ENCODE measurements at regions not wholly inside any gene's neighbourhood (a gene's known extent, or its start where the extent isn't known, plus 50 kb on each side); places are given as distances from the start of the nearest gene placed in this dataset.

GRCh38 chr12:46046436-46046835, 56.1 kb upstream of the SCAF11 start:
- Histone ChIP-seq H3K4me3 (replicated peaks in 1 of 3; ENCODE audit: low read depth in 2 of 3, low read length in 3 of 3) (no peak overlapping the region), H3K4me2 (replicated peaks; ENCODE audit: extremely low read depth, low read length, poor library complexity, severe bottlenecking) (no peak overlapping the region), H3K9ac (ENCODE audit: insufficient read depth, low read length, poor library complexity, severe bottlenecking) (no peak overlapping the region), H3K27ac (ENCODE audit: low read depth in 1 of 2, low read length in 2 of 2) (no peak overlapping the region), H3K4me1 (ENCODE audit: control insufficient read depth in 1 of 2, insufficient read depth in 2 of 2, low read length in 2 of 2) (no peaks in the 10 kb centered on the region), H3K9me3 (replicated peaks in 1 of 2; ENCODE audit: control insufficient read depth in 1 of 2, insufficient read depth in 1 of 2, low read length in 2 of 2) (peaks cover 27% of the 10 kb centered on the region in 2 donors), H3K27me3 (ENCODE audit: control insufficient read depth in 2 of 2, insufficient read depth in 2 of 2, low read length in 2 of 2) (no peaks in the 10 kb centered on the region), H4K20me1 (ENCODE audit: insufficient read depth, low read length) (no peaks in the 10 kb centered on the region), H3K36me3 (replicated peaks in 1 of 2; ENCODE audit: control insufficient read depth in 1 of 2, insufficient read depth in 2 of 2, low read length in 2 of 2) (no peaks in the 10 kb centered on the region), H3K79me2 (ENCODE audit: insufficient read depth, low read length) (no peaks in the 10 kb centered on the region), H2AFZ (ENCODE audit: insufficient read depth, low read depth, low read length, poor library complexity, severe bottlenecking) (no peak overlapping the region)
- intact Hi-C loops (cut with micrococcal nuclease) = no loop called here
- H3K27ac Mint-ChIP-seq = no peak overlapping the region
- WGBS (ENCODE audit: insufficient coverage) = no CpG with 5 or more reads among the region's 1 CpG
- TF ChIP-seq CTCF (IDR thresholded peaks at IDR 0.05) = no peak
- DNase-seq = no peak
- H3K4me3 Mint-ChIP-seq = no peak overlapping the region
- peaks cover 0 to 2% (median 0%) of the 10 kb centered on the region in 3 donors for H3K27me3 Mint-ChIP-seq (ENCODE audit: low read depth in 3 of 3)
- H3K4me1 Mint-ChIP-seq = no peaks in the 10 kb centered on the region
- H3K36me3 Mint-ChIP-seq = no peaks in the 10 kb centered on the region
- H3K9me3 Mint-ChIP-seq = peaks cover 29 to 42% (median 33%) of the 10 kb centered on the region in 7 donors

GRCh38 chr12:46043972-46044520, 53.7 kb upstream of the SCAF11 start:
- H3K79me2 ChIP-seq (ENCODE audit: insufficient read depth, low read length) = no peaks in the 10 kb centered on the region
- no peak overlapping the region for H3K4me3 Mint-ChIP-seq
- H3K27ac ChIP-seq (ENCODE audit: low read depth in 1 of 2, low read length in 2 of 2) = no peak overlapping the region
- no peaks in the 10 kb centered on the region for H3K4me1 ChIP-seq (ENCODE audit: control insufficient read depth in 1 of 2, insufficient read depth in 2 of 2, low read length in 2 of 2)
- H3K9me3 Mint-ChIP-seq = peaks cover 12 to 42% (median 24%) of the 10 kb centered on the region in 7 donors
- peaks cover 13 to 16% of the 10 kb centered on the region in 2 donors for H3K9me3 ChIP-seq (replicated peaks in 1 of 2; ENCODE audit: control insufficient read depth in 1 of 2, insufficient read depth in 1 of 2, low read length in 2 of 2)
- peaks cover 0 to 2% (median 0%) of the 10 kb centered on the region in 3 donors for H3K27me3 Mint-ChIP-seq (ENCODE audit: low read depth in 3 of 3)
- H3K4me1 Mint-ChIP-seq = no peaks in the 10 kb centered on the region
- no peak for TF ChIP-seq CTCF (IDR thresholded peaks at IDR 0.05)
- H3K36me3 Mint-ChIP-seq = no peaks in the 10 kb centered on the region
- H3K9ac ChIP-seq (ENCODE audit: insufficient read depth, low read length, poor library complexity, severe bottlenecking) = no peak overlapping the region
- no peak overlapping the region for H3K4me3 ChIP-seq (replicated peaks in 1 of 3; ENCODE audit: low read depth in 2 of 3, low read length in 3 of 3)
- H3K4me2 ChIP-seq (replicated peaks; ENCODE audit: extremely low read depth, low read length, poor library complexity, severe bottlenecking) = no peak overlapping the region
- no peaks in the 10 kb centered on the region for H4K20me1 ChIP-seq (ENCODE audit: insufficient read depth, low read length)
- no peak overlapping the region for H2AFZ ChIP-seq (ENCODE audit: insufficient read depth, low read depth, low read length, poor library complexity, severe bottlenecking)
- intact Hi-C loops (cut with micrococcal nuclease) = no loop called here
- no CpG with 5 or more reads among the region's 1 CpG for WGBS (ENCODE audit: insufficient coverage)
- H3K36me3 ChIP-seq (replicated peaks in 1 of 2; ENCODE audit: control insufficient read depth in 1 of 2, insufficient read depth in 2 of 2, low read length in 2 of 2) = no peaks in the 10 kb centered on the region
- H3K27me3 ChIP-seq (ENCODE audit: control insufficient read depth in 2 of 2, insufficient read depth in 2 of 2, low read length in 2 of 2) = no peaks in the 10 kb centered on the region
- no peak for DNase-seq
- no peak overlapping the region for H3K27ac Mint-ChIP-seq
